ENCODE measurements at regions not wholly inside any gene's neighbourhood (a gene's known extent, or its start where the extent isn't known, plus 50 kb on each side); places are given as distances from the start of the nearest gene placed in this dataset.
A peak's percentile ranks its signal among the peaks of the same experiment; 100 is the strongest.

GRCh38 chr16:87007907-87008306, 309.3 kb downstream of the C16orf95 start:
- no peak overlapping the region for H3K4me3 ChIP-seq (ENCODE audit: control insufficient read depth, low read depth, low read length)
- no peak for TF ChIP-seq CTCF (conservative IDR thresholded peaks at IDR 0.05; ENCODE audit: control insufficient read depth, insufficient read depth, low read depth, low read length)
- no peak for DNase-seq (ENCODE audit: low read depth)

- TF ChIP-seq CTCF (conservative IDR thresholded peaks at IDR 0.05; ENCODE audit: control insufficient read depth, insufficient read depth, low read depth, low read length): no peak
- DNase-seq (ENCODE audit: low read depth): no peak
Measured at GRCh38 chr16:87008664-87009063, 308.5 kb downstream of the C16orf95 start.

GRCh38 chr16:87012954-87013938, 303.9 kb downstream of the C16orf95 start:
- no peak for TF ChIP-seq CTCF (conservative IDR thresholded peaks at IDR 0.05; ENCODE audit: control insufficient read depth, insufficient read depth, low read depth, low read length)
- no peak overlapping the region for H3K4me3 ChIP-seq (ENCODE audit: control insufficient read depth, low read depth, low read length)
- DNase-seq (ENCODE audit: low read depth): no peak

More at GRCh38 chr16:87008664-87009063, 308.5 kb downstream of the C16orf95 start:
- no peak overlapping the region for H3K4me3 ChIP-seq (ENCODE audit: control insufficient read depth, low read depth, low read length)

- TF ChIP-seq CTCF (conservative IDR thresholded peaks at IDR 0.05; ENCODE audit: control insufficient read depth, insufficient read depth, low read depth, low read length): no peak
- no peak for DNase-seq (ENCODE audit: low read depth)
- no peak overlapping the region for H3K4me3 ChIP-seq (ENCODE audit: control insufficient read depth, low read depth, low read length)
Measured at GRCh38 chr16:87014112-87014511, 303.1 kb downstream of the C16orf95 start.

GRCh38 chr16:87015021-87015420, 302.2 kb downstream of the C16orf95 start:
- no peak overlapping the region for H3K4me3 ChIP-seq (ENCODE audit: control insufficient read depth, low read depth, low read length)
- DNase-seq (ENCODE audit: low read depth): peak; percentile 16
- TF ChIP-seq CTCF (conservative IDR thresholded peaks at IDR 0.05; ENCODE audit: control insufficient read depth, insufficient read depth, low read depth, low read length): no peak

- DNase-seq (ENCODE audit: low read depth): peak; percentile 37
- no peak for TF ChIP-seq CTCF (conservative IDR thresholded peaks at IDR 0.05; ENCODE audit: control insufficient read depth, insufficient read depth, low read depth, low read length)
- no peak overlapping the region for H3K4me3 ChIP-seq (ENCODE audit: control insufficient read depth, low read depth, low read length)
Measured at GRCh38 chr16:87016046-87017035, 300.9 kb downstream of the C16orf95 start.

All from fibroblast of mammary gland (primary cell).